ENCODE measurements at regions not wholly inside any gene's neighbourhood (a gene's known extent, or its start where the extent isn't known, plus 50 kb on each side); places are given as distances from the start of the nearest gene placed in this dataset.
"Not testable (repeated sequence)": the region's sequence is repeated elsewhere in the genome, so short reads cannot be mapped to it uniquely, and the experiment has no call there.

DNA sequence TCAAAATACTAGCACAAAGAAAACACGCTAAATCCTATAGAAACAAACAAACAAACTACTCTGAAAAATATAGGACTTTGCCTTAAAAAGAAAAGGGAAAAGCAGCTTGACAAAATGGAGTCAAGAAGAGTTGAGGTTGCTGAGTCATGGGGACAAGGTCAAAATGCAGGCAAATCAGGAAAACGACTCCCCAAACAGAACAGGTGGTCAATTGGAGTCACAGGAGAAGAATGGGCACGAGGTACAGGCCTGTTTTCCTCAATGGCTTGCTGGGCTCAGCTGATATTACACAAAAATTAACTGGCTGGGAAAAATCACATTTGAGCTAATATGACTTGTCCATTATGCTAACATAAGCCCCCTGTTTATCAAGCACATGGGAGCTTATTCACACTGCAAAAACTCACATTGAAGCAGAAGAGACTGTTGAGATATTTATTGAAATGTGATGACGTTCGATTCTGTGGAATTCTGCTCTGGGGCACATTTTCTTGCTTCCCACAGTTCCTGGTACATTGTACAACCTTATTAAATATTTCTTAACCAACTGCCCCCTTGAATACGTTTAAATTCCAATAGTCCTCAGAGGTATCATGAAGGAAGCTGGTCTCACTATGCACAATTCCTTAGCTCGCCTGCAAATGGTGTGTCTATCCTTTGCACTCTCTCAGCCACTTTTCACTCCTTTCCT, 1622.1 kb downstream of the STIM2 start:
- H3K4me3 ChIP-seq = no peak overlapping the region

DNA sequence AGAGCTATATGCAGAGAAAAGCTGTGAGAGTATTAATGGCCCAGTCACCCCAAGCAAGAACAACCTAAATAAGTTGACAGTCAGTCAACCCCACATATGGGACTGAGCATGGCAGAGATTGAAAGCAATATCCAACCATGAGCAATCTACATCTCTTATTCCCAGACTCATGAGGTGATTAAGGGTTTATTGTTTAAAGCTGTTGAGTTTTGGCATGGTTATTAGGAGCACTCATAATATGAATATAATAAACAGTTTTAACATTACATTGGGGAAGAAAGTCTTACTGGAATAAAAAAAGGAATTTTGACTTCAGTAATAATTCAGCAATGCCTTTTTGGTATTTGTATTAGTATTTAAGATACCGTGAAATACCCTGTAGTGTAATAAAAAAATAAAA, 1627.4 kb downstream of the STIM2 start:
- WGBS, 2 donors = 48 to 83% methylated on average over 1 of the region's 1 CpG
- H3K4me1 ChIP-seq = no peaks in the 10 kb centered on the region
- ATAC-seq (no peak), DNase-seq (no peak)
- H3K36me3 ChIP-seq (replicated peaks in 1 of 2; ENCODE audit: insufficient read depth in 1 of 2, low read depth in 2 of 2) = no peaks in the 10 kb centered on the region
- TF ChIP-seq, protein P1, sequence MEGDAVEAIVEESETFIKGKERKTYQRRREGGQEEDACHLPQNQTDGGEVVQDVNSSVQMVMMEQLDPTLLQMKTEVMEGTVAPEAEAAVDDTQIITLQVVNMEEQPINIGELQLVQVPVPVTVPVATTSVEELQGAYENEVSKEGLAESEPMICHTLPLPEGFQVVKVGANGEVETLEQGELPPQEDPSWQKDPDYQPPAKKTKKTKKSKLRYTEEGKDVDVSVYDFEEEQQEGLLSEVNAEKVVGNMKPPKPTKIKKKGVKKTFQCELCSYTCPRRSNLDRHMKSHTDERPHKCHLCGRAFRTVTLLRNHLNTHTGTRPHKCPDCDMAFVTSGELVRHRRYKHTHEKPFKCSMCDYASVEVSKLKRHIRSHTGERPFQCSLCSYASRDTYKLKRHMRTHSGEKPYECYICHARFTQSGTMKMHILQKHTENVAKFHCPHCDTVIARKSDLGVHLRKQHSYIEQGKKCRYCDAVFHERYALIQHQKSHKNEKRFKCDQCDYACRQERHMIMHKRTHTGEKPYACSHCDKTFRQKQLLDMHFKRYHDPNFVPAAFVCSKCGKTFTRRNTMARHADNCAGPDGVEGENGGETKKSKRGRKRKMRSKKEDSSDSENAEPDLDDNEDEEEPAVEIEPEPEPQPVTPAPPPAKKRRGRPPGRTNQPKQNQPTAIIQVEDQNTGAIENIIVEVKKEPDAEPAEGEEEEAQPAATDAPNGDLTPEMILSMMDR (IDR thresholded peaks at IDR 0.05) = no peak
- no peak for TF ChIP-seq POLR2A (IDR thresholded peaks at IDR 0.05)
- H3K4me3 ChIP-seq = no peak overlapping the region
- H3K9me3 ChIP-seq = no peaks in the 10 kb centered on the region
- no peak overlapping the region for H3K27ac ChIP-seq
- intact Hi-C loops (cut with DNase I) = no loop called here
- no peaks in the 10 kb centered on the region for H3K27me3 ChIP-seq

More for the DNA sequence above, 1622.1 kb downstream of the STIM2 start:
- no peak overlapping the region for H3K27ac ChIP-seq
- peaks cover 7% of the 10 kb centered on the region for H3K4me1 ChIP-seq
- H3K36me3 ChIP-seq (replicated peaks in 1 of 2; ENCODE audit: insufficient read depth in 1 of 2, low read depth in 2 of 2) = no peaks in the 10 kb centered on the region
- intact Hi-C loops (cut with DNase I) = no loop called here
- no peaks in the 10 kb centered on the region for H3K9me3 ChIP-seq
- TF ChIP-seq, protein P1 (IDR thresholded peaks at IDR 0.05) = no peak
- no peak for TF ChIP-seq POLR2A (IDR thresholded peaks at IDR 0.05)
- ATAC-seq (no peak), DNase-seq (no peak)
- H3K27me3 ChIP-seq = no peaks in the 10 kb centered on the region
- 39 to 56% methylated on average over 7 of the region's 7 CpGs for WGBS, 2 donors

DNA sequence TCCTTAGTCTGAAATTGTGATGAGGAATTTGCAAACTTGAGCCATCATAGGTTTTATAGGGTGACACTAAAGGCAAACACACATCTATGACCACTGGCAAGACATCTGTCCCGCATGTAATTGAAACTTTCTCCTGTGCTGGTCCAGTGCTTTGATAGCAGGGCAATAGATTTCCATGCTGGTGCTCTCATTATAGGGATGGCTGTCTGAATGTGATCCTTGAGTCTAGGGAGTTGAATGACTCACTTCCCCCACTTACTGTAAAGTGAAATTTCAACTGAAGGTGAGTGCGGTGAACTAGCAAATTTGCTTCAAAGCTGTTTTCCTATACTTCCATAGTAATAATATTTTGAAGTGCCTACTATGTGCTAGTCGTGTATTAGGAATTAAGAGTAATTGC, 1630.0 kb downstream of the STIM2 start:
- ATAC-seq (no peak), DNase-seq (no peak)
- no peak for TF ChIP-seq POLR2A (IDR thresholded peaks at IDR 0.05)
- TF ChIP-seq, protein P1 (IDR thresholded peaks at IDR 0.05) = no peak
- Histone ChIP-seq H3K27me3 (no peaks in the 10 kb centered on the region), H3K4me3 (no peak overlapping the region), H3K4me1 (no peaks in the 10 kb centered on the region), H3K27ac (no peak overlapping the region), H3K36me3 (replicated peaks in 1 of 2; ENCODE audit: insufficient read depth in 1 of 2, low read depth in 2 of 2) (no peaks in the 10 kb centered on the region), H3K9me3 (no peaks in the 10 kb centered on the region)
- intact Hi-C loops (cut with DNase I) = no loop called here
- WGBS, 2 donors = 61 to 75% methylated on average over 3 of the region's 3 CpGs

DNA sequence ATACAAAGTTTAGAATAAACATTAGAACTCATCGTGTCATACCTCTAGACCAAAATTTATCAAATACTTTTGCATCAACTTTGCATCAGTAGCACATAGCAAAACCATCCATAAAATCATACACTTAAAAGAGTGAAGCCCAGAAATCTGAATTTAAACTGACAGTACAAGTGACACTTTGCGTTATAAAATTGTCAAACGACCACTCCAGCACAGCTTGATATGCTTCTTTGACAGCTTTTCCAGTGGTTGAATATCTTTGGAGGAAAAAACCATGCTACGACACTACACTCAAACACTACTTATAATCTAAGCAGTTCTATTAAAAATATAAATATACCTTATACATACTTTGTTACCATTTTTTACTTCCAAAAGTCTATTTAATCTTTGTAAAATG, 1644.4 kb downstream of the STIM2 start:
- 61 to 65% methylated on average over 4 of the region's 4 CpGs for WGBS, 2 donors
- no peak overlapping the region for H3K27ac ChIP-seq
- DNase-seq = no peak
- no peaks in the 10 kb centered on the region for H3K9me3 ChIP-seq
- no peaks in the 10 kb centered on the region for H3K36me3 ChIP-seq (replicated peaks in 1 of 2; ENCODE audit: insufficient read depth in 1 of 2, low read depth in 2 of 2)
- no peaks in the 10 kb centered on the region for H3K4me1 ChIP-seq
- no peak for TF ChIP-seq POLR2A (IDR thresholded peaks at IDR 0.05)
- TF ChIP-seq, protein P1 (IDR thresholded peaks at IDR 0.05) = no peak
- H3K4me3 ChIP-seq = no peak overlapping the region
- H3K27me3 ChIP-seq = no peaks in the 10 kb centered on the region
- ATAC-seq = no peak
- intact Hi-C loops (cut with DNase I) = no loop called here

DNA sequence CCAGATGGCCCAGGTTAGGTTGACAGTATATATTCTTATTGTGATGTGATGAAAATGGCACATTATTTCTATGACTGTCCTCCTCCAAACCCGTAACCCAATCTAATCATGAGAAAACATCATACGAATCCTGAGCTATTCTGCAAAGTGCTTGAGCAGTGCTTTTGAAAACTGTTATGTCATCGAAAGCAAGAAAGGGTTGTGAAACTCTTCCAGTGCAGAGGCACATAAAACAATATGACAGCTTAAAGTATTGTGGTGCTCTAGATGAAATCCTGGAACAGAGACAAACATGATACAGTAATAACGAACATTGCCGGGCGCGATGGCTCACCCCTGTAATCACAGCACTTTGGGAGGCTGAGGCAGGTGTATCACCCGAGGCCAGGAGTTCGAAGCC, 1648.0 kb downstream of the STIM2 start:
- ATAC-seq = no peak
- Histone ChIP-seq H3K36me3 (replicated peaks in 1 of 2; ENCODE audit: insufficient read depth in 1 of 2, low read depth in 2 of 2) (no peaks in the 10 kb centered on the region), H3K4me1 (no peaks in the 10 kb centered on the region), H3K27ac (no peak overlapping the region), H3K27me3 (no peaks in the 10 kb centered on the region), H3K9me3 (no peaks in the 10 kb centered on the region), H3K4me3 (no peak overlapping the region)
- intact Hi-C loops (cut with DNase I) = no loop called here
- TF ChIP-seq POLR2A (IDR thresholded peaks at IDR 0.05) = no peak
- TF ChIP-seq, protein P1 (IDR thresholded peaks at IDR 0.05) = no peak
- DNase-seq = no peak
- 77 to 79% methylated on average over 9 of the region's 9 CpGs for WGBS, 2 donors

DNA sequence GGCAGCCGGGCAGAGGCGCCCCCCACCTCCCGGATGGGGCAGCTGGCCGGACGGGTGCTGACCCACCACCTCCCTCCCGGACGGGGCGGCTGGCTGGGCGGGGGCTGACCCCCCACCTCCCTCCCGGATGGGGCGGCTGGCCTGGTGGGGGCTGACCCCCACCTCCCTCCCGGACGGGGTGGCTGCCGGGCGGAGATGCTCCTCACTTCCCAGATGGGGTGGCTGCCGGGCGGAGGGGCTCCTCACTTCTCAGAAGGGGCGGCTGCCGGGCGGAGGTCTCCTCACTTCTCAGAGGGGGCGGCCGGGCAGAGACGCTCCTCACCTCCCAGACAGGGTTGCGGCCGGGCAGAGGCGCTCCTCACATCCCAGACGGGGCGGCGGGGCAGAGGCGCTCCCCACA, 1654.1 kb downstream of the STIM2 start:
- intact Hi-C loops (cut with DNase I); H3K36me3 ChIP-seq (replicated peaks in 1 of 2; ENCODE audit: insufficient read depth in 1 of 2, low read depth in 2 of 2); ATAC-seq; H3K4me1 ChIP-seq; DNase-seq; H3K9me3 ChIP-seq; H3K27me3 ChIP-seq; H3K4me3 ChIP-seq; H3K27ac ChIP-seq: not testable (repeated sequence)
- 82 to 89% methylated on average over 15 to 18 of the region's 30 CpGs for WGBS, 2 donors

All from body of pancreas (tissue), 4 donors.